ENCODE measurements at regions not wholly inside any gene's neighbourhood (a gene's known extent, or its start where the extent isn't known, plus 50 kb on each side); places are given as distances from the start of the nearest gene placed in this dataset.

DNA sequence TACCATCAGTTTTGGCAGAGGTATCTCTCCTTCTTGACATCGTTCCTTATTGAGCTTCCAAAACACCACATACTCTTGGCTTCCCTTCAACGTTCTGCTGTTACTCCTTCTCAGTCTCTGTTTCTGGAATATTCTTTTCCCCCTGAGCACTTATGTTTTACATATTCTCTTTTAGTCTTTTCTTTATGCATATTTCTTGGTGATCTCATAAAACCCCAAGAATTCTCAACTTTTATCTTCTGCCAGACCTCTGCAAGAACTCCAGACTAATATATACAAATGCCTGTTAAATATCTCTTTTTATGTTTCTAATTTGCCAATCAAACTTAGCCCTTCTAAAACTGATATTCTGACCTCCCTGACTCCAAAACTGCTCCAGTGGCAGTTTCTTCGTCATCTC, 453.4 kb upstream of the CTNND2 start:
- Mint-ChIP-seq H3K4me1 (ENCODE audit: low read depth, unreplicated experiment) (peaks cover 5% of the 10 kb centered on the region), H3K9me3 (ENCODE audit: unreplicated experiment) (no peaks in the 10 kb centered on the region), H3K27me3 (ENCODE audit: unreplicated experiment) (no peaks in the 10 kb centered on the region), H3K27ac (ENCODE audit: unreplicated experiment) (no peak overlapping the region), H3K36me3 (ENCODE audit: unreplicated experiment) (no peaks in the 10 kb centered on the region), H3K4me3 (ENCODE audit: unreplicated experiment) (no peak overlapping the region)
- TF ChIP-seq, protein P1, sequence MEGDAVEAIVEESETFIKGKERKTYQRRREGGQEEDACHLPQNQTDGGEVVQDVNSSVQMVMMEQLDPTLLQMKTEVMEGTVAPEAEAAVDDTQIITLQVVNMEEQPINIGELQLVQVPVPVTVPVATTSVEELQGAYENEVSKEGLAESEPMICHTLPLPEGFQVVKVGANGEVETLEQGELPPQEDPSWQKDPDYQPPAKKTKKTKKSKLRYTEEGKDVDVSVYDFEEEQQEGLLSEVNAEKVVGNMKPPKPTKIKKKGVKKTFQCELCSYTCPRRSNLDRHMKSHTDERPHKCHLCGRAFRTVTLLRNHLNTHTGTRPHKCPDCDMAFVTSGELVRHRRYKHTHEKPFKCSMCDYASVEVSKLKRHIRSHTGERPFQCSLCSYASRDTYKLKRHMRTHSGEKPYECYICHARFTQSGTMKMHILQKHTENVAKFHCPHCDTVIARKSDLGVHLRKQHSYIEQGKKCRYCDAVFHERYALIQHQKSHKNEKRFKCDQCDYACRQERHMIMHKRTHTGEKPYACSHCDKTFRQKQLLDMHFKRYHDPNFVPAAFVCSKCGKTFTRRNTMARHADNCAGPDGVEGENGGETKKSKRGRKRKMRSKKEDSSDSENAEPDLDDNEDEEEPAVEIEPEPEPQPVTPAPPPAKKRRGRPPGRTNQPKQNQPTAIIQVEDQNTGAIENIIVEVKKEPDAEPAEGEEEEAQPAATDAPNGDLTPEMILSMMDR (IDR thresholded peaks at IDR 0.05; ENCODE audit: partially characterized antibody, unreplicated experiment), result no peak
- no peak for DNase-seq

DNA sequence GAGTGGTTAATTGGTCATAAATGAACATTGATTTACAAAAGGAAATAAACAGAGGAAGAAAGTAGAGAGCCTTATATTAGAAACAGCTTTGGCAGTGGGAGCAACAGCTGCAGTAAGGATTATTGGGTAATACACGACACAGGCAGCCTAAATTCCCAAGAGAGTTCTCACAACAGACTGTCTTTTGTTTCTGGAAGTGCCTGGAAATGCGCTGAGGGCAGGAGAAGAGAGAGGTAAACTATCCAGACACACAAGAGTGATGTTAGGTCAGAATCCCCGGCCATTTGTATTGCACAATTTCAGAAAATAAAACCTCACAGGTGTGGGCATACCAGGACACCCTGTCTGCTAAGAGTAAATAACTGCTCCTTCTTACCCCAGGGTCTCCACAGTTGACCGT, 450.4 kb upstream of the CTNND2 start:
- Mint-ChIP-seq H3K36me3 (ENCODE audit: unreplicated experiment) (no peaks in the 10 kb centered on the region), H3K9me3 (ENCODE audit: unreplicated experiment) (no peaks in the 10 kb centered on the region), H3K4me1 (ENCODE audit: low read depth, unreplicated experiment) (peaks cover 5% of the 10 kb centered on the region), H3K4me3 (ENCODE audit: unreplicated experiment) (no peak overlapping the region), H3K27ac (ENCODE audit: unreplicated experiment) (peak overlapping the region; percentile 46), H3K27me3 (ENCODE audit: unreplicated experiment) (no peaks in the 10 kb centered on the region)
- no peak for DNase-seq
- TF ChIP-seq, protein P1 (IDR thresholded peaks at IDR 0.05; ENCODE audit: partially characterized antibody, unreplicated experiment), result no peak

DNA sequence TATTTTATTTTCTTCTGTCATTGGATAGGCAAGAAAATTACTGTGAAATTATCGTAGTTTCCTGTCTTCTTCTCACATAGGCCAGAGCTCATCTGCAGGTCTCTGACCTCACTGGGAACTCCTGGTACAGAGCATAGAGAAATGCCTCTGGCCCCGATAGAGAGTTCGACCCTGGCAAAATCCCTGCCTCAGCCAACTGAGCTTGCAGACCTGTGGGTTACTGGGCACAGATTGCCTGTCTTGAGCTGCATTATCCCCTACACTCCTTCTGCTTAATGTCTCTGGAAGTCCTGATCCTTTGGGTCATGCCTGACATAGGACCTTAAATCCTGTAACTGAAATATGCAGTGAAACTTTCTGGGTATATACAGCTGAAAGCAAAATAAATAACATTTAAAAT, 439.3 kb upstream of the CTNND2 start:
- no peaks in the 10 kb centered on the region for H3K4me1 Mint-ChIP-seq (ENCODE audit: low read depth, unreplicated experiment)
- DNase-seq, result no peak
- no peaks in the 10 kb centered on the region for H3K27me3 Mint-ChIP-seq (ENCODE audit: unreplicated experiment)
- H3K9me3 Mint-ChIP-seq (ENCODE audit: unreplicated experiment), result peaks cover 2% of the 10 kb centered on the region
- H3K27ac Mint-ChIP-seq (ENCODE audit: unreplicated experiment), result no peak overlapping the region
- TF ChIP-seq, protein P1 (IDR thresholded peaks at IDR 0.05; ENCODE audit: partially characterized antibody, unreplicated experiment), result no peak
- no peak overlapping the region for H3K4me3 Mint-ChIP-seq (ENCODE audit: unreplicated experiment)
- no peaks in the 10 kb centered on the region for H3K36me3 Mint-ChIP-seq (ENCODE audit: unreplicated experiment)

DNA sequence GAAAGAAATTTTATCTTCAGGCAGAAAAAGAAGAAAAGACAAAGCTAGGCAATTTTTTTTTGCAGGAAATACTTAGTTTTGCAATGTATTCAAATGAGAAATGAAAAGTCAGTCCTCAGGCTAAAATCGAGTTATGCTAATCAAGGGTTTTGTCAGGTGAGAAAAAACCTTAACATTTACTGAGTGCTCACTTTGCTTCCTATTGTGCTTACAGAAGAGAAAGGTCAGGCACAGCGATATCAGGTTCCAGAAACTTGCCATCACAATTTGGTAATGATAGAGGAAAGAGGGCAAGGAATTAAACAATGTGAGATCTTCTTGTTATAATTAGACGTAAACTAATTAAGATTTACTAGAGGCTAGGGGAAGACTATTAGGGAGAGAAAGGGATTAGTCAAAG, 431.7 kb upstream of the CTNND2 start:
- Mint-ChIP-seq H3K27ac (ENCODE audit: unreplicated experiment) (no peak overlapping the region), H3K4me3 (ENCODE audit: unreplicated experiment) (no peak overlapping the region), H3K9me3 (ENCODE audit: unreplicated experiment) (no peaks in the 10 kb centered on the region), H3K27me3 (ENCODE audit: unreplicated experiment) (no peaks in the 10 kb centered on the region), H3K36me3 (ENCODE audit: unreplicated experiment) (no peaks in the 10 kb centered on the region), H3K4me1 (ENCODE audit: low read depth, unreplicated experiment) (peaks cover 2% of the 10 kb centered on the region)
- TF ChIP-seq, protein P1 (IDR thresholded peaks at IDR 0.05; ENCODE audit: partially characterized antibody, unreplicated experiment), result no peak
- DNase-seq, result no peak

DNA sequence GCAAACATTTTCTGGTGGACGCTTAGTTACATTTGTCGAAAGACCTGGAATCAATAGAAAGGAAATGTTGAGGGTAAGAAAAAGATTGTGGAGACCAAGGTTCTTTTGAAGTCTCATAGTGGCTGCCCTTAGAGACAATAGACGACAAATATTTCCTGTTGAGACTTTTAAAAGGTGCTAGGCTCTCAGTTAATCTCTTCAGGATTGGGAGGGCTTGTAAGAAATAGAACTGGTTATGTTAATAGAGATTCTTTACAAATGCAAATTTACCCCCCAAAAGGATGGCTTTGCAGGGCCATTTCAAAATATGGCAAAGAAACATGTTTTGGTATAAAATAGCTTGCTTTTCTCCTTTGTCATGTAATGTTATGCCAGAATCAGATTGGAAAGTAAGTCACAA, 428.2 kb upstream of the CTNND2 start:
- Mint-ChIP-seq H3K4me3 (ENCODE audit: unreplicated experiment) (no peak overlapping the region), H3K9me3 (ENCODE audit: unreplicated experiment) (no peaks in the 10 kb centered on the region), H3K4me1 (ENCODE audit: low read depth, unreplicated experiment) (peaks cover 2% of the 10 kb centered on the region), H3K36me3 (ENCODE audit: unreplicated experiment) (no peaks in the 10 kb centered on the region), H3K27ac (ENCODE audit: unreplicated experiment) (no peak overlapping the region), H3K27me3 (ENCODE audit: unreplicated experiment) (no peaks in the 10 kb centered on the region)
- TF ChIP-seq, protein P1 (IDR thresholded peaks at IDR 0.05; ENCODE audit: partially characterized antibody, unreplicated experiment), result no peak
- no peak for DNase-seq
